CD4-positive, alpha-beta T cell treated with Interleukin-21 for 1 hour (primary cell): ENCODE measurements at regions not wholly inside any gene's neighbourhood (a gene's known extent, or its start where the extent isn't known, plus 50 kb on each side); places are given as distances from the start of the nearest gene placed in this dataset.
"Not testable (repeated sequence)": the region's sequence is repeated elsewhere in the genome, so short reads cannot be mapped to it uniquely, and the experiment has no call there.

Source experiments
- DNase-seq: peaks from one replicate; pipeline ENCODE4 v3.0.0-alpha.2; 2020

GRCh38 chr3:88812576-88812975, 294.8 kb upstream of the EPHA3 start:
- DNase-seq = no peak

DNA sequence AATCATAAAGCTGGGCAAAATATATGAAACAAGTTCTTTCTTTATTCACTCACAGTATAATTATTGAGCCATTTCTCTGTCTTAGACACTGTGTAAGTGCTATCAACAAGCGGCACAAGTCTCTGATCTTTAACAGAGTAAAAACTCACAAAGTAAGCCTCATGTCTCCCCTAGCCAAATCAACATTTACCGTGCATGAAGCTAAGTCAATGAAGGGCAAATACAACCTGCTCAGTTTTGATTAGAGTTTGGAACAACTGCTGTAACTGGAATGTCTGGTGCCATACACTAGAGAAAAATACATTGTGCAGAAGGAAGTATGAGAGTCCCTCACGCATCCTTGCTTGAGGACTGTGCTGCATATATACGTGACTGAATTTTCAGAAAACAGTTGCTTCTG, 291.0 kb upstream of the EPHA3 start:
- no peak for DNase-seq

DNA sequence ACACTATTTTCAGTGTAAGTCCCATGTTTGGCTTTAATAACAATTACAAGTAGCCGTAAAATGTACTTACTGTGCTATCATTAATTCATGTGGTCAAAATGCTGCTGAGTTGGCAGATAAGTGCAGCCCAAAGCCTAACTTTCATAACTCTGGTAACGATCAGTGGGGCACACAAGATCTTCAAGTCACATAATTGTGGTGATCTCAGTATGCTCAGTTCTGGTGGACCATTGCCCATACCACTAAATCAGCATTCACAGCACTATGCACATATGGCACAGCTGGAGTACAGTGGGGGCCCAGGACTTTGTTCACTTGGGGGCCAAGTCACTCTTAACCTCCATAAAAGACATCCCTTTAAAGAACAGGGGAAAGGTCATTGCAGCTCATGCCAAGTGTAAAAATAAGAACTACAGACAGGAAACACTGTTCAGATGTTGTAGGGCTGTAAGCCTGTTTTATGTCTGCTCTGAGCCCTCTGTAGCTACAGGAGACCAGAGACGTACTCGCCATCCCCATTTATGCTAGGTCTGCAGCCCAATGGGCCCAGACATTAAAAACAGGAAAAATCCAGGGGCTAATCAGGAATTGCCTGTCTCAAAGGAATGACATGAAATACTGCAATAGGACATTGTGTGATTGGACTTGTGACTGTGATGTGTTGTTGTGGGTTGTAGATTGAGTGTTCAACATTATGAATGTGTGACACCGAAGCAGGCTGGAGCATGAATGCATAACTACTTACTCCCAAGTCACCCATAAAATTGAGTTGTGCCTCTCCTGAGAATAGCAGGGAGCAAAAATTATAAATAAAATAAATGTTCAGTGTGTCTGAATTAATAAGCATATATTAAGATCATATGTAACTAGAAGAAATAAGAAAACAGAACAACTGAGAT, 282.5 kb upstream of the EPHA3 start:
- DNase-seq = no peak

DNA sequence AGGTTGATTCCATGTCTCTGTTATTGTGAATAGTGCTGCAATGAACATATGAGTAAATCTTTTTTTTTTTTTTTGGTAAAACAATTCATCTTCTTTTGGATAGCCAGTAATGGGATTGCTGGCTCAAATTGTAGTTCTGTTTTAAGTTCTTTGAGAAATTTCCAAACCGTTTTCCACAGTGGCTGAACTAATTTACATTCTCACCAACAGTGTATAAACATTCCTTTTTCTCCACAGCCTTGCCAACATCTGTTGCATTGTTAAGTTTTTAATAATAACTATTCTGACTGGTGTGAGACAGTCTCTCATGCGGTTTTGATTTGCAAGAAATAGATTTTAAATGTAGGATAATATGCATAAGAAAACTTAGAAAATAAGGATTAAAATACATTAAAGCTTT, 279.0 kb upstream of the EPHA3 start:
- no peak for DNase-seq

GRCh38 chr3:88852606-88853005, 254.8 kb upstream of the EPHA3 start:
- no peak for DNase-seq

GRCh38 chr3:88863196-88863595, 244.2 kb upstream of the EPHA3 start:
- DNase-seq = no peak

- no peak for DNase-seq
Measured at GRCh38 chr3:88876724-88877123, 230.7 kb upstream of the EPHA3 start.

DNA sequence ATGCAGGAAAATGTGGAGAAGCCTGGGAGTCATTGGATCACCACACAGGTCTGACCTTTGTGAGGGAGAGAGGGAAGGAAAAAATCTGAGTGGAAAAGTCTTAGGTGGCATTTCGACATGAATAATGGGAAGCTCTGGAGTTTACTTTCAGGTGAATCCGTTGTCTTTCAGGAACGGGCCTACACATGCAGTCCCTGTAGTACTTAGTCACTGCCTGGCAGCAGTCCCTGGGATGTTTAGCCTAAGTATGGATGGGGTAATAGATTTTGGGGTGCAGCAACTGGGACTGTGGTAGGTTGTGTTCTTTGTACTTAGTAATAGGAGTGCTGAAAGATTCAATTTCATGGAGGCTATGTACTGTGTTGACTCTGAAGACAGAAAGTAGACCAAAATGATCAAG, 227.5 kb upstream of the EPHA3 start:
- DNase-seq = no peak

- no peak for DNase-seq
Measured at GRCh38 chr3:88882121-88882520, 225.3 kb upstream of the EPHA3 start.

DNA sequence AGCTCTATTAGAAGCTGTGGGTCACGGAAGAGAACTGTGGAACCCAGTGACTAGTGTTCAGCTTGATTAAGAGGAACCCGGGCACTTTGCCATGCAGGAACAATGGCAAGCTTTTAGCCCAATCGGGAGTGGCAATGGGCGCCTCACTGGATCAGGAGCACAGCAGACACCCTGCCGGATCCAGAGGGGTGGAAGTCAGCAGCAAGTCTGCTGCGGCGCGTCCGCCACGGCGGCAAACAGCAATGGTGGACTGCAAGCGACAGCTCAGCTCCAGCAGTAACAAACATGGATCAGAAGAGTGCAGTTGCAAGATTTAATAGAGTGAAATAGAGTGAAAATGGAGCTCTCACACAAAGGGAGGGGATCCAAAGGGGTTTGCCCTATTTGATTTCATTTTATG, 220.8 kb upstream of the EPHA3 start:
- not testable (repeated sequence) for DNase-seq

- DNase-seq = no peak
Measured at GRCh38 chr3:88896026-88896425, 211.4 kb upstream of the EPHA3 start.

DNA sequence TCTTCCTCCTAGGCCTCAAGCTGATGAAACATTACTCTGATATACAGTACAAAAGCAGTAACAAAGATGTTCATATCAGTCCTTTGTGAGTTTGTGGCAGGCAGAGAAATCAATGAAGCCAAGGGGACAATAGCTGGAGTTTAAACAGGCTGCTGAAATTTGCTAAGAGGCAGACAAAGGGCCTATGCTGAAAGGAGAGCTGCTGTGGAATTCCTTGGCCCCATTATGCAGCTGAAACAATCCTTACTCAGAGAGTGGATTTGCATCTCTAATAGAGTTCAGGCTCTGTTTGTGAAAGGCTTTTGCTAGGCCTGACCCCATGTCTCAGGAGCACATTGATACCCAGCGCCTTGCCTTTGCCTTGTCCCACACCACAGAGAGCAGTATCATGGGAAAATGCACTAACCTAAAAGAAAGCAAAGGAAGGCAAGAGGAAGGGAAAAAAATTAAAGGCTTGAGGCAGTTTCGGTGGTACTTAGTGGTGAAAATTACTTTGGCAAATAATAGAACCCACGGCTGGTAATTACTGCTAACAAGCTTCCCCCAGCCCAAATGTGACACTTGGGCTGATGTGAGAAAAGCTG, 195.0 kb upstream of the EPHA3 start:
- no peak for DNase-seq

DNA sequence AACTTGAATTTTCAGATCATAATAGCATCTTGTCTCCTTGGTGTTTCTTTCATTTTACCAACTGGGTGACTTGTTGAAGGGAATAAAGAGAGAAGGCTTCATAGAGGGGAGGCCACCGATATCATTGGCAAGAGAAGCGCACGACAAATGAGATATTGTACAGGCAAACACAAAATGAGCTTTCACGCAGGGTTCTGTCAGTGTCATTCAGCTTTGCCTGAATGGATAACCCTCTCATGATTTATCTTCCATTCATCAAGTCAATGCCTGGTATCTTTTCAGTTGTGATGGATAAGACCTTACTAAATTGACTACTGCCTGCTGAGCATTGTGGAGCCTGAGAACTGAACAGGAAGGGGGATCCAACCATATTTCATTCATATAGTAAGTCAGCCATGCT, 188.6 kb upstream of the EPHA3 start:
- DNase-seq = no peak

DNA sequence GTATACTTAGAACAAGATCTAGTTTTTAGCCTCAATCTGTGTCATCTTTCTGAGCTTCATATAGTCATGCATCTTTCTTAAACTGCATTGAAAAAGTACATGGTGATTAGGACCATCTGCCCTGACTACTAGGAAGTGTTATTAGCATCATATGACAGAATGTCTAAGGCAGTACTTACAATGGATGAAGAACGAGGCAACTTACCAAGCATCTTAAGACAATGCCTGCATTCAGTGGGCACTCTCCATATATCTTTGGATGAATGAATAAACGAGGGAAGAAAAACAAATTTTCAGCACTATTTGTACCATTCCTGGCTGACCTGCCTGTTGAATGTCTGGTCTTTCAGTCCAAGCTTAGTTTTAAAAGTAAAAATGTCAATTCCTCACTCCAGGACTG, 185.4 kb upstream of the EPHA3 start:
- no peak for DNase-seq

DNA sequence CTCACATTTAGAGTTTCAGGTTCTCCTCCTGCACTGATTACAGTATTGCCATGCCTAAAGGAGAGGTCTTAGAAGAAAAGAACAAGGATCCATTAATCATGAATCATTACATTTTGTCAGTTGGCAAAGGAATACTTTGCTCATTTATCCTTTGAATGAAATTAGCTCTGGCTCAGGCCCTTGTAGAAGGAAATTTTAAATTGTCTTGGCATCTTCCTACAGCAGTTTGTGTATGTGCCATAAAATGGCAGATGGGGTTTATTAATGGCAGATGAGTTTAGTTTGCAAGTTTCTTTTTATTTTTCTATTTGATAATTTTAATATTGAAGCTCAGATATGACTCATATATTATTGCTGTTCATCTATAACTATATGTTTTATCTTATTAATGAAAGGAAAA, 181.2 kb upstream of the EPHA3 start:
- DNase-seq = no peak

DNA sequence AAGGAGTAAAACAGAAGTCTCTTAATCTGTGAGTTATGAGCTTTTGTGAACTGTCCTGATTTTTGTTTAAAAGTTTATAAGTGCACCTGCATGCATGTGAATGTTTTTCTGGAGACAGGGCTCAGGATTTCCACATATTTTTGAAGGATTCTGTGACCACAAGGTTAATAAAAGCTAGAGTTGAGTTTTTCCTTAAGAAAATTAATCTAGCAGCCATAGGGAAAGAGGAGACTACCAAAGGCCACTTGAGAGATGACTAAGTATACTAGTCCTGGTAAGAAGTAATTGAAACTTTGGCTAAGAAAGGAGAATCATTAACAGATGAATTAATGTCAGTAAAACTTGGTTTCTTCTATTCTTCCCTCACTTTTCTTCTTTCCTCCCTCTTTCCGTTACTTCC, 176.8 kb upstream of the EPHA3 start:
- DNase-seq = no peak

DNA sequence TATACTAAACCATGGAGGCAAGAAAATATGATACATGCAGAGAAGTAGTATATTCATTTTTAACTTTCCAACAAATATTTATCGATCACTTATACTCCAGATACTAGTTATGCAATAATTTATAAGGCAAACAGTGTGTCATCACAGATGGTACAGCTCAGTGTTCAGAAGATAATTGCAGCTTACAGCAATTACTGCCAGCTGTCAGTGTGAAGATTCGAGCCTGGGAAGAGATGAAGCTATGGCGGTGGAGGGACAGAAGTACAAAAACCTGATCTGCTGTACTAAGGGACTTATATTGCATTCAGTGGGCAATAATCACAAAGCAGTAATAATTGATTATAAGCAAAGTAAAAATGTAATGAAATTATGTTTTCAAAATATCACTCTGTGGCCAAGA, 170.6 kb upstream of the EPHA3 start:
- DNase-seq = no peak

GRCh38 chr3:88940296-88940695, 167.1 kb upstream of the EPHA3 start:
- DNase-seq = no peak

- DNase-seq = no peak
Measured at GRCh38 chr3:88947013-88947412, 160.4 kb upstream of the EPHA3 start.

- no peak for DNase-seq
Measured at GRCh38 chr3:88954853-88955252, 152.6 kb upstream of the EPHA3 start.

DNA sequence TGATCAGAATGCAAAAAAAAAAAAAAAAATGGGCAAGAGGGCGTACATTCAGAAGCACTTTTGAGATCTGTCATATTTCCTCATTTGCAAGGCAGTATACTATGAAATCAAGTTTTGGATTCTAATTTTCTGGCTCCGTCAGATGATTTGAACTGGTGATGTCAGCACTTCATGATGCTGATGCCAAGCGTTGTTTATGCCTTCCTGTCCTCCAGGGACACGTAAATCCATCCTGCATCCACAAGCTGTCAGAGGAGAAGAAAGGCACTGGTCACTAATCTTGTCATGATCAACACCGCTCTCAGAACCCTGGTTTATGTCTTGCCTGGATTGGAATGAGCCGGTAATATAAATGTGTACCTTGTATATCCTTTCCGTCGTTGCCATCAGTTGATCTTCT, 152.1 kb upstream of the EPHA3 start:
- DNase-seq = no peak

- no peak for DNase-seq
Measured at GRCh38 chr3:88957711-88958439, 149.5 kb upstream of the EPHA3 start.

GRCh38 chr3:88960019-88960418, 147.4 kb upstream of the EPHA3 start:
- no peak for DNase-seq

- no peak for DNase-seq
Measured at GRCh38 chr3:88963003-88963402, 144.4 kb upstream of the EPHA3 start.
